IPS DF 6.9 (cell line): ENCODE measurements at regions not wholly inside any gene's neighbourhood (a gene's known extent, or its start where the extent isn't known, plus 50 kb on each side); places are given as distances from the start of the nearest gene placed in this dataset.

ENCODE experiments used
- DNase-seq: peaks from one replicate; pipeline ENCODE4 v3.0.0-alpha.2; 2013; ENCODE audit warnings: low read depth, low spot score
- H3K27ac ChIP-seq: one replicate; pipeline ENCODE4 v1.5.1; 2013; ENCODE audit warnings: low read length, control low read depth
- H3K27me3 ChIP-seq: 2 replicates; pipeline ENCODE4 v1.6.1; 2013; ENCODE audit warnings: mild to moderate bottlenecking, low read length; ENCODE audit not compliant: control insufficient read depth, insufficient read depth
- H3K36me3 ChIP-seq: 2 replicates; pipeline ENCODE4 v1.6.1; 2013; ENCODE audit warnings: low read length; ENCODE audit not compliant: control insufficient read depth, insufficient read depth
- H3K4me1 ChIP-seq: 2 replicates; pipeline ENCODE4 v1.6.1; 2013; ENCODE audit warnings: low read length; ENCODE audit not compliant: control insufficient read depth, insufficient read depth
- H3K4me3 ChIP-seq: 2 replicates; pipeline ENCODE4 v1.5.1; 2013; ENCODE audit warnings: mild to moderate bottlenecking, low read length
- H3K9me3 ChIP-seq: 2 replicates; pipeline ENCODE4 v1.6.1; 2013; ENCODE audit warnings: low read length, inconsistent platforms; ENCODE audit not compliant: control insufficient read depth, insufficient read depth
- WGBS: extraction: QIAGEN DNeasy Blood & Tissue Kit; methylation state at CpG from one replicate; pipeline ENCODE4 v1.1.7; 2013; ENCODE audit warnings: mixed read lengths, missing lambda C conversion rate; ENCODE audit not compliant: insufficient read length, insufficient coverage; 5-methylcytosine and 5-hydroxymethylcytosine counted together

DNA sequence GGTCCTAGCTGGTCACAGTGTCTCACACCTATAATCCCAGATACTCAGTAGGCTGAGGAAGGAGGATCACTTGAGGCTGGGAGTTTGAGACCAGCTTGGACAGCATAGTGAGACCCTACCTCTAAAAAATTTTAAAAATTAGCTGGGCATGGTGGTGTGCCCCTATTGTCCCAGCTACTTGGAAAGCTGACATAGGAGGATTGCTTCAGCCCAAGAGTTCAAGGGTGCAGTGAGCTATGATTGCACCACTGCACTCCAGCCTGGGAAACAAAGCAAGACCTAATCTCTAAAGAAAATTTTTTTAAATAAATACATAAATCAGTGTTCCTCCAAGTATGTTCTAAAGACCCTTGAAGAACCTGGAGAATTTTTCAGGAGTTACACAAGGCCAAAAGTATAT is 50.6 kb upstream of the GNAO1 start:
- Histone ChIP-seq H3K36me3 (no peaks in the 10 kb centered on the region), H3K27me3 (no peaks in the 10 kb centered on the region), H3K27ac (no peak overlapping the region), H3K4me1 (no peaks in the 10 kb centered on the region), H3K4me3 (no peak overlapping the region), H3K9me3 (no peaks in the 10 kb centered on the region)
- no peak for DNase-seq

- WGBS: no CpG with 5 or more reads among the region's 5 CpGs
- Histone ChIP-seq H3K36me3 (no peaks in the 10 kb centered on the region), H3K27ac (no peak overlapping the region)
Observed at GRCh38 chr16:56137269-56137668, 54.0 kb upstream of the GNAO1 start.

GRCh38 chr16:56136256-56136655 is 55.0 kb upstream of the GNAO1 start:
- Histone ChIP-seq H3K36me3 (no peaks in the 10 kb centered on the region), H3K27ac (no peak overlapping the region)

More at GRCh38 chr16:56137269-56137668, 54.0 kb upstream of the GNAO1 start:
- no peaks in the 10 kb centered on the region for H3K27me3 ChIP-seq
- DNase-seq: no peak
- no peaks in the 10 kb centered on the region for H3K9me3 ChIP-seq
- no peaks in the 10 kb centered on the region for H3K4me1 ChIP-seq
- H3K4me3 ChIP-seq: no peak overlapping the region

GRCh38 chr16:56134790-56135189 is 56.5 kb upstream of the GNAO1 start:
- Histone ChIP-seq H3K27me3 (no peaks in the 10 kb centered on the region), H3K4me1 (no peaks in the 10 kb centered on the region), H3K4me3 (no peak overlapping the region), H3K36me3 (no peaks in the 10 kb centered on the region), H3K27ac (no peak overlapping the region), H3K9me3 (no peaks in the 10 kb centered on the region)
- no CpG with 5 or more reads among the region's 1 CpG for WGBS
- DNase-seq: no peak

More at GRCh38 chr16:56136256-56136655, 55.0 kb upstream of the GNAO1 start:
- no peak overlapping the region for H3K4me3 ChIP-seq
- DNase-seq: no peak
- no peaks in the 10 kb centered on the region for H3K4me1 ChIP-seq
- no CpG with 5 or more reads among the region's 3 CpGs for WGBS
- H3K27me3 ChIP-seq: no peaks in the 10 kb centered on the region
- H3K9me3 ChIP-seq: no peaks in the 10 kb centered on the region

DNA sequence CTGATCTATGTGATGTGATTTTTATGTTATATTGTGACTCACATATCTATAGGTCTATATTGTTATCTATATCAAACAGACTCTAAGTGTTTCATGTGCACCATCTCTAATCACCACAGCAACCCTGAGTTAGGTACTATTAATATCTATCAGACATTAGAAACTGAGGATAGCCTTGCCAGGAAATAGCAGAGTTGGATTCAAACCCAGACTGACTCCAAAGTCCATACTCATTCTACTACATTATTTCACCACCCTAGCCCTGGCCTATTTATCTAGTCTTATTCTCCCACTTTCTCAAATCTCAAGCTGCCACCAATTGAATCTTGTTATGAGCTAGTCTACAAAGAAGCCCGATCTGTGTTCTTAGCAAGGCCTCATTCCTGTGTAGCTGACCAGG is 65.4 kb upstream of the GNAO1 start:
- Histone ChIP-seq H3K4me3 (no peak overlapping the region), H3K27me3 (no peaks in the 10 kb centered on the region), H3K4me1 (no peaks in the 10 kb centered on the region), H3K27ac (no peak overlapping the region), H3K9me3 (no peaks in the 10 kb centered on the region), H3K36me3 (no peaks in the 10 kb centered on the region)
- no peak for DNase-seq
- no CpG with 5 or more reads among the region's 1 CpG for WGBS

GRCh38 chr16:56122251-56122650 is 69.0 kb upstream of the GNAO1 start:
- H3K4me3 ChIP-seq: no peak overlapping the region
- no peaks in the 10 kb centered on the region for H3K9me3 ChIP-seq
- no peak for DNase-seq
- no peaks in the 10 kb centered on the region for H3K4me1 ChIP-seq
- H3K36me3 ChIP-seq: no peaks in the 10 kb centered on the region
- no peaks in the 10 kb centered on the region for H3K27me3 ChIP-seq
- no CpG with 5 or more reads among the region's 2 CpGs for WGBS
- H3K27ac ChIP-seq: no peak overlapping the region

- no peak for DNase-seq
- WGBS: no CpG with 5 or more reads among the region's 2 CpGs
- Histone ChIP-seq H3K4me3 (no peak overlapping the region), H3K9me3 (no peaks in the 10 kb centered on the region), H3K27ac (no peak overlapping the region), H3K27me3 (no peaks in the 10 kb centered on the region), H3K36me3 (no peaks in the 10 kb centered on the region), H3K4me1 (no peaks in the 10 kb centered on the region)
Observed at GRCh38 chr16:56121156-56121500, 70.2 kb upstream of the GNAO1 start.

- Histone ChIP-seq H3K4me3 (no peak overlapping the region), H3K36me3 (no peaks in the 10 kb centered on the region), H3K27ac (no peak overlapping the region), H3K9me3 (no peaks in the 10 kb centered on the region), H3K27me3 (no peaks in the 10 kb centered on the region), H3K4me1 (peaks cover 1% of the 10 kb centered on the region; the same call in 1 of the 2 replicates)
- no peak for DNase-seq
- no CpG with 5 or more reads among the region's 3 CpGs for WGBS
Observed at GRCh38 chr16:56120447-56121155, 70.7 kb upstream of the GNAO1 start.

- Histone ChIP-seq H3K4me1 (peaks cover 1% of the 10 kb centered on the region; the same call in 1 of the 2 replicates), H3K4me3 (no peak overlapping the region), H3K27me3 (no peaks in the 10 kb centered on the region), H3K9me3 (no peaks in the 10 kb centered on the region), H3K36me3 (no peaks in the 10 kb centered on the region), H3K27ac (no peak overlapping the region)
- DNase-seq: no peak
- no CpG with 5 or more reads among the region's 2 CpGs for WGBS
Observed at GRCh38 chr16:56119133-56119532, 72.2 kb upstream of the GNAO1 start.

DNA sequence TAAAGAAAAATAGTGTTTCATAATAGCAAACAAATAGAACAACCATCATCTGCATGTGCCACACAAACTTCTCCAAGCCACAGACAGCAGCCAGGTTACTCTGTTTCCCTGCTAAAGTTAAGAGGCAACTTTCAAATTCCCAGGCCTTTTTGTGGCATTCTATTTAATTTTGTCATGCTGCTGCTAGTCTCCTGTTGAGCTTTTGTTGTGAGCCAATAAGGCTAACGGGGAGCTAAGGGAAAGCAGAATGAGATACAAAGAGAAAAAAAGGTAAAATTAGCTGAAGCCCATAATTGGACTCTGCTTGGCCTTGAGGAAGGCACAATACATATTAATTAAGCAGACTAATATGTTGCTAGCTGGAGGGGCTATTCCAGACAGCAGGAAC is 74.7 kb upstream of the GNAO1 start:
- Histone ChIP-seq H3K9me3 (no peaks in the 10 kb centered on the region), H3K27ac (no peak overlapping the region), H3K4me1 (peaks cover 5% of the 10 kb centered on the region), H3K4me3 (no peak overlapping the region), H3K36me3 (no peaks in the 10 kb centered on the region), H3K27me3 (no peaks in the 10 kb centered on the region)
- no CpG with 5 or more reads among the region's 1 CpG for WGBS
- DNase-seq: no peak

DNA sequence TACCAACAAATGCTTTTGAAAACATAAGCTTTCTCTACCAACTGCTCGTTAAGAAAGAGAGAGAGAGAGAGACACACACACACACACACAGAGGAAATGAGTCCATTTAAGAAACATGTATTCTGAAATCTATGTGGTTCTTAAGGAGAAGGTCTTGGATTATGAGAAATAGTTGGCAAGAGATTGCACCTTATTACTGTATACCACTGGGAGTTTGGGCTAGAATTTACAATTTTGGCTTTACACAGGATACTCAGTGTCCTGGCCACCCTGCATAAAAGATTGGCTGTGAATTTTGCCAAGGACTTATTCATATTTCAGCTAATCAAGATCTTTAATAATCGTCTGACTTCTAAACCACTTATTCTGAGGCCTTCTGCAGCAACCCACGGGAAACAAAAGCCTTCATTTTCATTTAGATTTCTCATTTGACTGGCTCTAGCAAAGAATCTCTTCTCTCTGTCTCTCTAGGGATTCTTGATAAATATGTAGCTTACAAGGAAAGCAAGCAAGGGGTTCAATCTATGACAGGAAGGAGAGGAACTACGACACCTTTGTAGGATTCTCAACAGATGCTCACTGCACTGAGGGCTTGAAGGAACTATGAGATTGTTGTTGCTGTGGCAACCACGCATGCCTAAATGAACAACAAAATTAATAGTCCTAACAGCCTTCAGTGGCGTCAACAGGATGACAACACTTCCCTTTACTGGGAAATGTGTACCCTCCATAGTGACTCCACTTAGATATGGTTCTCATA is 75.3 kb upstream of the GNAO1 start:
- H3K27ac ChIP-seq: no peak overlapping the region
- H3K27me3 ChIP-seq: no peaks in the 10 kb centered on the region
- no peak overlapping the region for H3K4me3 ChIP-seq
- DNase-seq: no peak
- WGBS: no CpG with 5 or more reads among the region's 6 CpGs
- H3K4me1 ChIP-seq: peaks cover 5% of the 10 kb centered on the region
- H3K9me3 ChIP-seq: no peaks in the 10 kb centered on the region
- H3K36me3 ChIP-seq: no peaks in the 10 kb centered on the region
